Loucy (cell line): ENCODE measurements at regions not wholly inside any gene's neighbourhood (a gene's known extent, or its start where the extent isn't known, plus 50 kb on each side); places are given as distances from the start of the nearest gene placed in this dataset.

ENCODE experiments used
- CTCF ChIP-seq: fragments of 200-600 bp; sonication (generic); conservative IDR thresholded peaks from 2 replicates; pipeline ENCODE4 v1.5.1; 2014; ENCODE audit warnings: mild to moderate bottlenecking, antibody characterized with exemption, low read length
- EZH2phosphoT487 ChIP-seq: fragments of 200-600 bp; IDR thresholded peaks from 2 replicates; pipeline ENCODE4 v1.6.1; 2018; ENCODE audit warnings: antibody characterized with exemption, mild to moderate bottlenecking, moderate library complexity, borderline replicate concordance

GRCh38 chr11:38095268-38095667, 1497.2 kb upstream of the RAG2 start:
- no peak for TF ChIP-seq CTCF
- no peak for TF ChIP-seq EZH2phosphoT487
